ENCODE measurements at regions not wholly inside any gene's neighbourhood (a gene's known extent, or its start where the extent isn't known, plus 50 kb on each side); places are given as distances from the start of the nearest gene placed in this dataset.

GRCh38 chr4:32686123-32686522 is 1966.0 kb downstream of the PCDH7 start:
- no peak for TF ChIP-seq CTCF (IDR thresholded peaks at IDR 0.05; ENCODE audit: low read length)
- no peak for TF ChIP-seq EZH2 (IDR thresholded peaks at IDR 0.05; ENCODE audit: borderline replicate concordance, low read length)

Measured in OCI-LY1 (cell line).